ENCODE measurements at regions not wholly inside any gene's neighbourhood (a gene's known extent, or its start where the extent isn't known, plus 50 kb on each side); places are given as distances from the start of the nearest gene placed in this dataset.
"Not testable (repeated sequence)": the region's sequence is repeated elsewhere in the genome, so short reads cannot be mapped to it uniquely, and the experiment has no call there.

DNA sequence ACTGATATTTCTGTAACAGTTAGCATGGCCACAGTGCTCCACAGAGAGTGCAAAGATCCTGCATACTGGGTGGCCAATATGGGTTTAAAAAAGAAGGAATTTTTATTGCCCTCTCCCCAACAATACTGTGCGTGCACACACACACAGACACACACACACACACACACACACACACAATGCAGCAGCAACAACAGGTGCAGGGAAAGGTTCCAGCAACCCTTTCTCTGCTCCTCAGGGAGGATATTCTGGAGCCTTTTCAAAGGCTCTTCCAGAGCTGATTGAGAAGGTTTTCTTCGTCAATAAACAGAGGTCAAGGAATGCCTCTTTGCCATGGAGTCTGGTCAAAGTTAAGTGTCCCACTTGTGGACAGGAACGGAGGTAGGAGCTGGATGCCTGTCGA is 84.8 kb upstream of the ZFP42 start:
- no peak for DNase-seq

DNA sequence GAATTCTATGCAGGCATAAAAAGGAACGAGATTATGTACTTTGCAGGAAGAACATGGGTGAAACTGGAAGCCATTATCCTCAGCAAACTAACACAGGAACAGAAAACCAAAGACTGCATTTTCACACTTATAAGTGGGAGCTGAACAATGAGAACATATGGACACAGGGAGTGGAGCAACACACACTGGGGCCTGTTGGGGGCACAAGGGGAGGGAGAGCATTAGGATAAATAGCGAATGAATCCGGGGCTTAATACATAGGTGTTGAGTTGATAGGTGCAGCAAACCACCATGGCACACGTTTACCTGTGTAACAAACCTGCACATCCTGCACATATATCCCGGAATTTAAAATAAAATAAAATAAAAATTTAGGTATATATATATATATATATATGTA is 80.2 kb upstream of the ZFP42 start:
- not testable (repeated sequence) for DNase-seq

DNA sequence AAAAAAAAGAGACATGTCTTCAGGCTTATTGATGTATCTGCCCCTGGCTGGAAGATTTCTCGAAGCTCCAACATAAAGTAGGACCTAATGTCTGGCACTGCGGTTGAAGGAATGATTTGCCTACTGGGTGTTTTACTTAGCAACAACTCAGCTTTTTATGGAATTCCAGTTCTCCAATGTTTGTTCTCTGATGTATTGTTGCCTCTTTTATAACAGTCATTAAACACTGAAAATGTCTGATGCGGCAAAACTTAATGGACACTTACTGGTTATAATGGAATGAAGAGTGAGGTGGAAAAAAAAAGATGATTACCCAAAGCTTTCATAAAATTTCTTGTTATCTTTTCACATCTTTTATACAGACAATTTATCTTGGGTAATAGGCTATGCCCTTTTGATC is 75.6 kb upstream of the ZFP42 start:
- DNase-seq = no peak

DNA sequence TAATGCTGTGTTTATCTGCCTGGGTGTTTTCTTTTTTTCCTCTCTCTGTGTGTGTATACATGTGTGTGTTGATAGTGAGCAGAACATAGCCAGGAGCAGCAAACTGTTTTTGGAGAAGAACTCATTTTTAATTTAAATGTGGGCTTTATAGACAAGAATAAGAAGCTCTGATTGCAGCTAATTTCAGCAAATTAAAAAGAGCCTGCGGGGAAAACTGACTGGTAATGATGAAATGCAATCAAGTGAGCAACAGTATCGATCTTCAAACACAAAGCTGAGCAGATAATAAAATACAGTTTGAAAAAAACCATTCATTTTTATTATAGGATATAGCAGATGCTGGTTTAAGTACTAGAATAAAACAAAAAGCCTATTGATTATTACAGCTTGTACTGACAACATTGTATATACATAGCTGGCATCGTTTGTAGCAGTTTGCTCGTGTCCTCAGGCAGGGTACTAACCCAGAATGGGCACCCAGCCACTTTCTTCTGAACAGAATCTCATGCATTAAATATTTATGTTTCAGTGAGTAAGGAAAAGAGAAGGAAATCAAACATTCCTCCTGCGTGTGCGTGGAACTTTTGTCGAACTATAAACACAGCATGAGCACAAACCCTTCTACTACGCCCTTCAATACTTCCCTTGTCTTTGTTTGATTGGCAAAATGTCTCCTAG is 73.5 kb upstream of the ZFP42 start:
- no peak for DNase-seq

DNA sequence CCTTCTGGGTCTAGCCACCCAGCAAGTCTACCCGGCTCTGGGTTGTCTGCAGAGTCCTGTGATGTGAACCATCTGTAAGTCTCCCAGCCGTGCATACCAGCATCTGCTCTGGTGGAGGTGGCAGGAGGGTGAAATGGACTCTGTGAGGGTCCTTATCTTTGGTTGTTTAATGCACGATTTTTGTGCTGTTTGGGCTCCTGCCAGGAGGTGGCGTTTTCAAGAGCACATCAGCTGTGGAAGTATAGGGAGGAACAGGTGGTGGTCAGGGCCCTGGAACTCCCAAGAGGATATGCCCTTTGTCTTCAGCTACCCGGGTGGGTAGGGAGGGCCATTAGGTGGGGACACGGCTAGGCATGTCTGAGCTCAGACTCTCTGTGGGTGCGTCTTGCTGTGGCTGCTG is 66.5 kb upstream of the ZFP42 start:
- DNase-seq = no peak

DNA sequence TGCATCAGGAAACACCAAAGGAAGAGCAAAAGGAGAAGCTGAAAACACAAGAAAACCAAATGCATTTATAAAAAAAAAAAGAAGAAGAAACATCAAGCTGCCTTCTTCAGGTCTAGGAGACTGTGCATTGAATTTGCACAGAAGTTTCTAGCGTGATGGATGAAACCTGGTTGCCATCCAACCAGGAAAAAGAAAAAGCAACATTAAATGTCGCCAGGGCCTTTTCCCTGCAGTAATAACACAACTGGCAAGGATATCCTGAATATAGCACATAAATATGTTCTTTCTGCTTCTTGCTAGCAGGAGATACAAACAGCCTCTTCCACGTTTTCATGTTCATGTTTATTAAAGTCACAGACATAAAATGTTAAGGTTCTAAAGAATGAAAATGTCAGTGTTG is 60.8 kb upstream of the ZFP42 start:
- DNase-seq = no peak

DNA sequence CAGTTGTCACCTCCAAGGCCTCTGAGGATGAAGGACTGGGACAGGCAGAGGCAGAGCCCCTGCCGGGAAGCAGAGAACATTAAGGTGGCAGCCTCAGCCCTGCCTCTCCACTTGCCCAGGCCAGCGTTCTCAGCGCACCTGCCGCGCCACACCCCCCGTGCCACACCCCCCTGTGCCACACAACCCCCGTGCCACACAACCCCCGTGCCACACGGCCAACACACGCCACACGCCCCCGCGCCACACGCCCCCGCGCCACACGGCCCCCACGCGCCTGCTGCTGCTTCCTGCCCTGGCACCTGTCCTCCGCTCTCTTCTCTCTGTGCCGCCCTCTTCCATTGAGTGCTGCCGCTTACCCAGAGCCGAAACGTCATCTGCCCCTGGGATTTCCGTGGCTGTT is 58.0 kb upstream of the ZFP42 start:
- DNase-seq = no peak

DNA sequence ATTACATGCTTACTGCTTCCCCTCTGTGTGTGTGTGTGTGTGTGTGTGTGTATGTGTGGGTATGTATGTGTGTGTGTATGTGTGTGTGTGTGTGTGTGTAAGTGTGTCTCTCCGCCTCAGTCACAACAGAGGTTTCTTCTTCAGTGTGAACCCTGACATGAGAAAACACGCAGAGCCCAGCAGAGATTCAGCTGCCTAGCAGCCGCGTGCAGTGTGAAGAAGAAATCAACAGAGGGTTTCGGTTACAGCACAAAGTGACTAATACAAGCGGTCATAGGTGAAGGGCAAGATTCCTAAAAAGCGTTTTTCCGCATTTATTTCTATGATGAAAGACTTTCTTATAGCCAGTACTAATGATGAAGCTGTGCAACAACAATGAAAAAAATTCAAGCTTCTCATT is 55.3 kb upstream of the ZFP42 start:
- no peak for DNase-seq

DNA sequence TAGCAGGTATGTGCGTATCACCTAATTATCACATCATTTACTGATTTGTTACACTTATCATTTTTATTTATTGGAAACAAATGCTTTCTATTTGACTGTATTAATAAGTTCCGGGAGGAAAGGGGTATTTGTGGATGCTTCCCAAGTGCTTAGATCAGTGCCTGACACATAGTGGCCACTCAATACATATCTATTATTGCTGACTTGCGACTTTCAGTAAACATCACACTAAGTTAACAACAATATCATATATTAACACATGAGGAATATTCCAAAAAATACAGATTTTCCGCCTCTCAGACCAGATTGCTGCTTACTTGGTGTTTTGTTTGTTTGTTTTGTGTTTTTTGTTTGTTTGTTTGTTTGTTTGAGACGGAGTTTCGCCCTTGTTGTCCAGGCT is 52.6 kb upstream of the ZFP42 start:
- DNase-seq = no peak

DNA sequence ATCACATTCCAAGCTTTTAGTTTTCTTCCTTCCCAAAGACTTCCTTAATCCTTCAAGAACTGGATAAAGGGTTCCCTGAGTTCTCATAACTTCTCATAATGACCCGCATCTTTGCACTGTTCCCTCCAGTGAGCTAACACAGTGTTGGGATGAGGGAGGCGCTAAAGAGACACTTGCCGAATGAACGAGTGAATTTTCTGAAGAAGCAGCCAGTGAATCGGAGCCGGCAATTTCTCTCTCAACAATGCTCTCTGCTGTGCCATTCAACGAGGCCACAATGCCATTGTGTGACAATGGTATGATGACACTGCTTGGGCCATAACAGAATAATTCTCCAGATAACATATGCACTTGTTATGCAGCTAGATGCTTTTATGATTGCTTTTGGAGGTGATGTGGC is 51.4 kb upstream of the ZFP42 start:
- DNase-seq = no peak

Measured in muscle of arm (tissue), 1 donor.